ENCODE measurements at regions not wholly inside any gene's neighbourhood (a gene's known extent, or its start where the extent isn't known, plus 50 kb on each side); places are given as distances from the start of the nearest gene placed in this dataset.

GRCh38 chr2:52724585-52724984 is 1043.0 kb upstream of the CHAC2 start:
- TF ChIP-seq, protein P1, sequence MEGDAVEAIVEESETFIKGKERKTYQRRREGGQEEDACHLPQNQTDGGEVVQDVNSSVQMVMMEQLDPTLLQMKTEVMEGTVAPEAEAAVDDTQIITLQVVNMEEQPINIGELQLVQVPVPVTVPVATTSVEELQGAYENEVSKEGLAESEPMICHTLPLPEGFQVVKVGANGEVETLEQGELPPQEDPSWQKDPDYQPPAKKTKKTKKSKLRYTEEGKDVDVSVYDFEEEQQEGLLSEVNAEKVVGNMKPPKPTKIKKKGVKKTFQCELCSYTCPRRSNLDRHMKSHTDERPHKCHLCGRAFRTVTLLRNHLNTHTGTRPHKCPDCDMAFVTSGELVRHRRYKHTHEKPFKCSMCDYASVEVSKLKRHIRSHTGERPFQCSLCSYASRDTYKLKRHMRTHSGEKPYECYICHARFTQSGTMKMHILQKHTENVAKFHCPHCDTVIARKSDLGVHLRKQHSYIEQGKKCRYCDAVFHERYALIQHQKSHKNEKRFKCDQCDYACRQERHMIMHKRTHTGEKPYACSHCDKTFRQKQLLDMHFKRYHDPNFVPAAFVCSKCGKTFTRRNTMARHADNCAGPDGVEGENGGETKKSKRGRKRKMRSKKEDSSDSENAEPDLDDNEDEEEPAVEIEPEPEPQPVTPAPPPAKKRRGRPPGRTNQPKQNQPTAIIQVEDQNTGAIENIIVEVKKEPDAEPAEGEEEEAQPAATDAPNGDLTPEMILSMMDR (IDR thresholded peaks at IDR 0.05; ENCODE audit: low read depth, low read length, poor library complexity, severe bottlenecking), result no peak
- TF ChIP-seq EZH2phosphoT487 (IDR thresholded peaks at IDR 0.05; ENCODE audit: borderline replicate concordance, low read length), result no peak

All from DOHH2 (cell line).